ENCODE measurements at regions not wholly inside any gene's neighbourhood (a gene's known extent, or its start where the extent isn't known, plus 50 kb on each side); places are given as distances from the start of the nearest gene placed in this dataset.
"Not testable (repeated sequence)": the region's sequence is repeated elsewhere in the genome, so short reads cannot be mapped to it uniquely, and the experiment has no call there.

- DNase-seq (ENCODE audit: low read depth in 2 of 2), result no peak
These were observed 345.3 kb upstream of the NCAM1 start for GRCh38 chr11:112615891-112616290.

- DNase-seq (ENCODE audit: low read depth in 2 of 2), result no peak
These were observed 344.7 kb upstream of the NCAM1 start for GRCh38 chr11:112616327-112617097.

GRCh38 chr11:112617098-112617425, 344.2 kb upstream of the NCAM1 start:
- no peak for DNase-seq (ENCODE audit: low read depth in 2 of 2)

GRCh38 chr11:112617977-112618826, 343.0 kb upstream of the NCAM1 start:
- no peak for DNase-seq (ENCODE audit: low read depth in 2 of 2)

- no peak for DNase-seq (ENCODE audit: low read depth in 2 of 2)
These were observed 342.1 kb upstream of the NCAM1 start for GRCh38 chr11:112619106-112619505.

- no peak for DNase-seq (ENCODE audit: low read depth in 2 of 2)
These were observed 340.4 kb upstream of the NCAM1 start for GRCh38 chr11:112620621-112621394.

GRCh38 chr11:112623057-112623456, 338.2 kb upstream of the NCAM1 start:
- no peak for DNase-seq (ENCODE audit: low read depth in 2 of 2)

GRCh38 chr11:112624431-112624830, 336.8 kb upstream of the NCAM1 start:
- no peak for DNase-seq (ENCODE audit: low read depth in 2 of 2)

- not testable (repeated sequence) for DNase-seq (ENCODE audit: low read depth in 2 of 2)
These were observed 336.2 kb upstream of the NCAM1 start for GRCh38 chr11:112624971-112625370.

GRCh38 chr11:112625814-112626213, 335.4 kb upstream of the NCAM1 start:
- no peak for DNase-seq (ENCODE audit: low read depth in 2 of 2)

- DNase-seq (ENCODE audit: low read depth in 2 of 2), result no peak
These were observed 334.5 kb upstream of the NCAM1 start for GRCh38 chr11:112626731-112627130.

- DNase-seq (ENCODE audit: low read depth in 2 of 2), result no peak
These were observed 333.6 kb upstream of the NCAM1 start for GRCh38 chr11:112627588-112628045.

GRCh38 chr11:112628676-112629075, 332.5 kb upstream of the NCAM1 start:
- no peak for DNase-seq (ENCODE audit: low read depth in 2 of 2)

GRCh38 chr11:112630496-112630895, 330.7 kb upstream of the NCAM1 start:
- no peak for DNase-seq (ENCODE audit: low read depth in 2 of 2)

- no peak for DNase-seq (ENCODE audit: low read depth in 2 of 2)
These were observed 329.9 kb upstream of the NCAM1 start for GRCh38 chr11:112631333-112631732.

- DNase-seq (ENCODE audit: low read depth in 2 of 2), result no peak
These were observed 328.2 kb upstream of the NCAM1 start for GRCh38 chr11:112632866-112633505.

- DNase-seq (ENCODE audit: low read depth in 2 of 2), result no peak
These were observed 326.7 kb upstream of the NCAM1 start for GRCh38 chr11:112634551-112634950.

GRCh38 chr11:112634995-112635737, 326.1 kb upstream of the NCAM1 start:
- DNase-seq (ENCODE audit: low read depth in 2 of 2), result no peak

- no peak for DNase-seq (ENCODE audit: low read depth in 2 of 2)
These were observed 324.1 kb upstream of the NCAM1 start for GRCh38 chr11:112637076-112637475.

GRCh38 chr11:112637876-112638275, 323.3 kb upstream of the NCAM1 start:
- no peak for DNase-seq (ENCODE audit: low read depth in 2 of 2)

- DNase-seq (ENCODE audit: low read depth in 2 of 2), result no peak
These were observed 321.8 kb upstream of the NCAM1 start for GRCh38 chr11:112639469-112639868.
